PFSK-1 (cell line): ENCODE measurements at regions not wholly inside any gene's neighbourhood (a gene's known extent, or its start where the extent isn't known, plus 50 kb on each side); places are given as distances from the start of the nearest gene placed in this dataset.

Experiments used
- FOXP2 ChIP-seq: optimal IDR thresholded peaks from 2 replicates; pipeline ENCODE3; 2011; ENCODE audit warnings: borderline replicate concordance, control low read depth, inconsistent platforms; ENCODE audit not compliant: insufficient read depth; ENCODE audit errors: extremely low read length, extremely low read depth
- POLR2AphosphoS5 ChIP-seq: IDR thresholded peaks from 2 replicates; pipeline ENCODE4 v1.6.1; 2012; ENCODE audit warnings: low read depth, mild to moderate bottlenecking, control low read depth, low read length, moderate library complexity
- SIN3A ChIP-seq: IDR thresholded peaks from 2 replicates; pipeline ENCODE4 v1.6.1; 2012; ENCODE audit warnings: mild to moderate bottlenecking, low read length, moderate library complexity, borderline replicate concordance; ENCODE audit not compliant: insufficient read depth
- TAF1 ChIP-seq: IDR thresholded peaks from 2 replicates; pipeline ENCODE4 v1.6.1; 2012; ENCODE audit warnings: low read length, control low read depth, borderline replicate concordance; ENCODE audit not compliant: insufficient read depth
- TF ChIP-seq, protein P1 (sequence below), 2 experiments: IDR thresholded peaks; 2 replicates each; pipeline versions ENCODE4 v1.6.1 to v1.8.0; 2011 to 2012; ENCODE audit warnings: low read depth in 2 of 2, low read length in 2 of 2, control low read depth in 1 of 2, inconsistent platforms in 1 of 2, mild to moderate bottlenecking in 1 of 2, moderate library complexity in 1 of 2; ENCODE audit not compliant: insufficient read depth in 1 of 2

DNA sequence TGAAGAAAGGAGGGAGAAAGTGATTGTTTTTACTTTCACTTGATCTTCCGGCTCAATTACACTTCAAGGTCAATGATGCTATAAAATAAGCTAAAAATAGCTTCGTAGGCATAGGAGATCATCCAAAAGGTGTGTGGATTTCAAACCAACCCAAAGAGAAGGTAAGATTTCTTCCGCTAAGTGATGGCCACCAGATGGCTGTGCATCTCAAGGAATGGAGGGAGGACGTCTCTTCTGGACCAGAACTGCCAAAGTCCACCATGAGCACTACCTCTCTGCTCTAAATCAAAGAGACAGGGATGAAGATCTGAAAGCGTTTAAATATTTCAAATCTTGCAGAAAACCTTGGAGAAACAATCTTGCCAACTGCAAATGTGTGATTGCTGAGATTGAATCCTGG, 199.1 kb upstream of the ZPLD1 start:
- TF ChIP-seq, protein P1, sequence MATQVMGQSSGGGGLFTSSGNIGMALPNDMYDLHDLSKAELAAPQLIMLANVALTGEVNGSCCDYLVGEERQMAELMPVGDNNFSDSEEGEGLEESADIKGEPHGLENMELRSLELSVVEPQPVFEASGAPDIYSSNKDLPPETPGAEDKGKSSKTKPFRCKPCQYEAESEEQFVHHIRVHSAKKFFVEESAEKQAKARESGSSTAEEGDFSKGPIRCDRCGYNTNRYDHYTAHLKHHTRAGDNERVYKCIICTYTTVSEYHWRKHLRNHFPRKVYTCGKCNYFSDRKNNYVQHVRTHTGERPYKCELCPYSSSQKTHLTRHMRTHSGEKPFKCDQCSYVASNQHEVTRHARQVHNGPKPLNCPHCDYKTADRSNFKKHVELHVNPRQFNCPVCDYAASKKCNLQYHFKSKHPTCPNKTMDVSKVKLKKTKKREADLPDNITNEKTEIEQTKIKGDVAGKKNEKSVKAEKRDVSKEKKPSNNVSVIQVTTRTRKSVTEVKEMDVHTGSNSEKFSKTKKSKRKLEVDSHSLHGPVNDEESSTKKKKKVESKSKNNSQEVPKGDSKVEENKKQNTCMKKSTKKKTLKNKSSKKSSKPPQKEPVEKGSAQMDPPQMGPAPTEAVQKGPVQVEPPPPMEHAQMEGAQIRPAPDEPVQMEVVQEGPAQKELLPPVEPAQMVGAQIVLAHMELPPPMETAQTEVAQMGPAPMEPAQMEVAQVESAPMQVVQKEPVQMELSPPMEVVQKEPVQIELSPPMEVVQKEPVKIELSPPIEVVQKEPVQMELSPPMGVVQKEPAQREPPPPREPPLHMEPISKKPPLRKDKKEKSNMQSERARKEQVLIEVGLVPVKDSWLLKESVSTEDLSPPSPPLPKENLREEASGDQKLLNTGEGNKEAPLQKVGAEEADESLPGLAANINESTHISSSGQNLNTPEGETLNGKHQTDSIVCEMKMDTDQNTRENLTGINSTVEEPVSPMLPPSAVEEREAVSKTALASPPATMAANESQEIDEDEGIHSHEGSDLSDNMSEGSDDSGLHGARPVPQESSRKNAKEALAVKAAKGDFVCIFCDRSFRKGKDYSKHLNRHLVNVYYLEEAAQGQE (IDR thresholded peaks at IDR 0.05; ENCODE audit: insufficient read depth in 1 of 2, low read depth in 2 of 2, low read length in 2 of 2): no peak
- no peak for TF ChIP-seq SIN3A
- TF ChIP-seq FOXP2: no peak
- TF ChIP-seq POLR2AphosphoS5: no peak
- TF ChIP-seq TAF1: no peak

DNA sequence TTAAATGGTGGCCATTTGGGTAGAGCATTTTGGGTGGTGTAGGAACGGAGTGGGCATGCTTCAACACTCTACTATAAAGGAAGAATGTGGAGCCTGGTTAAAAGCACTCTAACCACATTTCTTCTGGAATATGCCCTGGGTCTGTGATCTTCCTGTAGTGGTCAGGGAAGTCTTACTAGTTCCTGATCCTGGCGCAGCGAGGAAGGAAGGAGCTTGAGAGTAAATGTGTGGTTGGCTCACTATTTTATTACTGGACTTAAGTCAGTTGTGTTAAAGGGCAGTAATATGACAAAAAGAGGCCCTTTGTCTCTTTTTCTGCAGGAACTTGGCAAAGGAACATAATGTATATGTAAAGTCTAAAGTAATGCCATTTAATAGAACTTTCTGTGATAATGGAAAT, 197.6 kb upstream of the ZPLD1 start:
- TF ChIP-seq POLR2AphosphoS5 (no peak), FOXP2 (no peak), SIN3A (no peak), TAF1 (no peak)
- TF ChIP-seq, protein P1 (IDR thresholded peaks at IDR 0.05; ENCODE audit: insufficient read depth in 1 of 2, low read depth in 2 of 2, low read length in 2 of 2): no peak

- TF ChIP-seq TAF1 (no peak), POLR2AphosphoS5 (no peak), SIN3A (no peak), FOXP2 (no peak)
- TF ChIP-seq, protein P1 (IDR thresholded peaks at IDR 0.05; ENCODE audit: insufficient read depth in 1 of 2, low read depth in 2 of 2, low read length in 2 of 2): no peak
These were observed 197.0 kb upstream of the ZPLD1 start for GRCh38 chr3:102237838-102238237.

DNA sequence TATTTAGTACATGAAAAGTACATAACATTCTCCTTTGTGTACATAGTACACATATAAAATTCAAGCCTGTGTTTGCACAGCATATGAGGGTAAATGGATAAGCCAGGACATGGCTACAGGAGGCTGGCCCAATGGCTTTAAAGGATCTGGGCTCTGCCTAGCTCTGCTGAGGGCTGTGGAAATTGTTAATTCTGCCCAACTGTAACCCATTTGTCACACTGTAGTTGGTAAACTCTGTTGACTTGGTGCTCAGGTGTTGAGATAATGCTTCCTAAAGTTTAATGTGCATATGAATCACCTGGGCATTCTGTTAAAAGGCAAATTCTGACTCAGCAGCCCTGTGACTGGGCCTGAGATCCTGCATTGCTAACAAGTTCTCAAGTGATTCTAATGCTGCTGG, 196.5 kb upstream of the ZPLD1 start:
- no peak for TF ChIP-seq TAF1
- TF ChIP-seq SIN3A: no peak
- TF ChIP-seq, protein P1 (IDR thresholded peaks at IDR 0.05; ENCODE audit: insufficient read depth in 1 of 2, low read depth in 2 of 2, low read length in 2 of 2): no peak
- TF ChIP-seq FOXP2: no peak
- no peak for TF ChIP-seq POLR2AphosphoS5

DNA sequence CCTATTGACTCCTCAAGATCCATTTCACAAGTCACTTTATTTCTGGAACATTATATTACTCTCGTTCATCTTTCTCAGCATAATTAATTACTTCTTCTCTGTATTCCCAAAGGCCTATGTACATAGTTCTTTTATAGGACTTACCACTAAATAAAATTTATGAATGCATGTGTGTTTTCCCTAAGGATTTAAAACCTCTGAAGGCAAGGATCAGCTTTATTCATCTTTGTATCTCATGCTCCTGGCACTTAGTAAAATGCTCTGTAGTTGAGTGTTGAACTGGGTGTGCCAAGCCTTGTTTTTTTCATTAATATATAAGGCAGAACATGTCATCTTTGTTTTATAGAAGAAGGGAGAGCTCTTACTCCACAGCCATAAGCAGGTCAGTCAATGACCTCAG, 194.1 kb upstream of the ZPLD1 start:
- no peak for TF ChIP-seq TAF1
- TF ChIP-seq, protein P1 (IDR thresholded peaks at IDR 0.05; ENCODE audit: insufficient read depth in 1 of 2, low read depth in 2 of 2, low read length in 2 of 2): no peak
- TF ChIP-seq FOXP2: no peak
- TF ChIP-seq SIN3A: no peak
- no peak for TF ChIP-seq POLR2AphosphoS5
